ENCODE measurements at regions not wholly inside any gene's neighbourhood (a gene's known extent, or its start where the extent isn't known, plus 50 kb on each side); places are given as distances from the start of the nearest gene placed in this dataset.

DNA sequence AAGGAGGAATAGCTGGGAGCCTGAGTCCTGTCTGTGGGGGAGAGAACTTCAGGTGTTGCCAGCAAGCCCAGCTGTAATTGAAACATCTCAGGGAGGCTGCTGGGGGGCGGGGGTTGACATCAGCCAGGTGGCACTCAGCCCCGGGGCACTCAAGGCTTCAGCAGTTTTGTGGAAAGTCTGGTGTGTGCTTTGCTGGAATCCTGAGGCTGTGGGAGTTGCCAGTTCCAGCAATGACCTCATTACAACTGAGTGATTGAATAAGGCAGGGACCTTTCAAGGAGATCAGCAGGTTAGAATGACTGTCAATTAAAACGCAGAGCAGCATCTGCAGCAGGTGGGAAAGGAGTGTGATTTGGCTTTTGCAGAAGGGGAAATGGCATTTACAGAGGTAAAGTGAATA, 75.7 kb downstream of the FAM43A start:
- TF ChIP-seq, protein P1, sequence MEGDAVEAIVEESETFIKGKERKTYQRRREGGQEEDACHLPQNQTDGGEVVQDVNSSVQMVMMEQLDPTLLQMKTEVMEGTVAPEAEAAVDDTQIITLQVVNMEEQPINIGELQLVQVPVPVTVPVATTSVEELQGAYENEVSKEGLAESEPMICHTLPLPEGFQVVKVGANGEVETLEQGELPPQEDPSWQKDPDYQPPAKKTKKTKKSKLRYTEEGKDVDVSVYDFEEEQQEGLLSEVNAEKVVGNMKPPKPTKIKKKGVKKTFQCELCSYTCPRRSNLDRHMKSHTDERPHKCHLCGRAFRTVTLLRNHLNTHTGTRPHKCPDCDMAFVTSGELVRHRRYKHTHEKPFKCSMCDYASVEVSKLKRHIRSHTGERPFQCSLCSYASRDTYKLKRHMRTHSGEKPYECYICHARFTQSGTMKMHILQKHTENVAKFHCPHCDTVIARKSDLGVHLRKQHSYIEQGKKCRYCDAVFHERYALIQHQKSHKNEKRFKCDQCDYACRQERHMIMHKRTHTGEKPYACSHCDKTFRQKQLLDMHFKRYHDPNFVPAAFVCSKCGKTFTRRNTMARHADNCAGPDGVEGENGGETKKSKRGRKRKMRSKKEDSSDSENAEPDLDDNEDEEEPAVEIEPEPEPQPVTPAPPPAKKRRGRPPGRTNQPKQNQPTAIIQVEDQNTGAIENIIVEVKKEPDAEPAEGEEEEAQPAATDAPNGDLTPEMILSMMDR (IDR thresholded peaks at IDR 0.05) = no peak
- no peak for TF ChIP-seq POLR2AphosphoS5 (IDR thresholded peaks at IDR 0.05; ENCODE audit: low read depth, low read length)
- TF ChIP-seq, protein P2, sequence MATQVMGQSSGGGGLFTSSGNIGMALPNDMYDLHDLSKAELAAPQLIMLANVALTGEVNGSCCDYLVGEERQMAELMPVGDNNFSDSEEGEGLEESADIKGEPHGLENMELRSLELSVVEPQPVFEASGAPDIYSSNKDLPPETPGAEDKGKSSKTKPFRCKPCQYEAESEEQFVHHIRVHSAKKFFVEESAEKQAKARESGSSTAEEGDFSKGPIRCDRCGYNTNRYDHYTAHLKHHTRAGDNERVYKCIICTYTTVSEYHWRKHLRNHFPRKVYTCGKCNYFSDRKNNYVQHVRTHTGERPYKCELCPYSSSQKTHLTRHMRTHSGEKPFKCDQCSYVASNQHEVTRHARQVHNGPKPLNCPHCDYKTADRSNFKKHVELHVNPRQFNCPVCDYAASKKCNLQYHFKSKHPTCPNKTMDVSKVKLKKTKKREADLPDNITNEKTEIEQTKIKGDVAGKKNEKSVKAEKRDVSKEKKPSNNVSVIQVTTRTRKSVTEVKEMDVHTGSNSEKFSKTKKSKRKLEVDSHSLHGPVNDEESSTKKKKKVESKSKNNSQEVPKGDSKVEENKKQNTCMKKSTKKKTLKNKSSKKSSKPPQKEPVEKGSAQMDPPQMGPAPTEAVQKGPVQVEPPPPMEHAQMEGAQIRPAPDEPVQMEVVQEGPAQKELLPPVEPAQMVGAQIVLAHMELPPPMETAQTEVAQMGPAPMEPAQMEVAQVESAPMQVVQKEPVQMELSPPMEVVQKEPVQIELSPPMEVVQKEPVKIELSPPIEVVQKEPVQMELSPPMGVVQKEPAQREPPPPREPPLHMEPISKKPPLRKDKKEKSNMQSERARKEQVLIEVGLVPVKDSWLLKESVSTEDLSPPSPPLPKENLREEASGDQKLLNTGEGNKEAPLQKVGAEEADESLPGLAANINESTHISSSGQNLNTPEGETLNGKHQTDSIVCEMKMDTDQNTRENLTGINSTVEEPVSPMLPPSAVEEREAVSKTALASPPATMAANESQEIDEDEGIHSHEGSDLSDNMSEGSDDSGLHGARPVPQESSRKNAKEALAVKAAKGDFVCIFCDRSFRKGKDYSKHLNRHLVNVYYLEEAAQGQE (IDR thresholded peaks at IDR 0.05; ENCODE audit: insufficient read depth in 1 of 2, low read depth in 2 of 2, low read length in 1 of 2) = no peak
- TF ChIP-seq TCF7L2 (IDR thresholded peaks at IDR 0.05; ENCODE audit: low read depth, low read length) = no peak

All from Panc1 (cell line).